Right renal cortex interstitium (tissue), 3 donors: ENCODE measurements at regions not wholly inside any gene's neighbourhood (a gene's known extent, or its start where the extent isn't known, plus 50 kb on each side); places are given as distances from the start of the nearest gene placed in this dataset.

ENCODE experiments used
- DNase-seq, 3 donors: peaks; one replicate each; pipeline ENCODE4 v3.0.0-alpha.2; 2013; ENCODE audit warnings: low read depth in 3 of 3, low spot score in 2 of 3

GRCh38 chr12:123100882-123101281 lies 50.0 kb downstream of the PITPNM2 start:
- DNase-seq: no peak

- no peak for DNase-seq
Observed at GRCh38 chr12:123100450-123100849, 50.4 kb downstream of the PITPNM2 start.

GRCh38 chr12:123099560-123100192 lies 51.2 kb downstream of the PITPNM2 start:
- DNase-seq: no peak

GRCh38 chr12:123098780-123099179 lies 52.1 kb downstream of the PITPNM2 start:
- no peak for DNase-seq

GRCh38 chr12:123097561-123098084 lies 53.3 kb downstream of the PITPNM2 start:
- no peak for DNase-seq

- no peak for DNase-seq
Observed at GRCh38 chr12:123096741-123097140, 54.1 kb downstream of the PITPNM2 start.

GRCh38 chr12:123096182-123096581 lies 54.7 kb downstream of the PITPNM2 start:
- no peak for DNase-seq

- DNase-seq: no peak
Observed at GRCh38 chr12:123095078-123095881, 55.6 kb downstream of the PITPNM2 start.

- peak in 1 of 3 donors; percentile 59 for DNase-seq
Observed at GRCh38 chr12:123094349-123095077, 56.4 kb downstream of the PITPNM2 start.

GRCh38 chr12:123092866-123093265 lies 58.0 kb downstream of the PITPNM2 start:
- DNase-seq: no peak

GRCh38 chr12:123091230-123092150 lies 59.4 kb downstream of the PITPNM2 start:
- DNase-seq: no peak

- no peak for DNase-seq
Observed at GRCh38 chr12:123089631-123090353, 61.1 kb downstream of the PITPNM2 start.

- no peak for DNase-seq
Observed at GRCh38 chr12:123089140-123089539, 61.8 kb downstream of the PITPNM2 start.

GRCh38 chr12:123085730-123086487 lies 65.0 kb downstream of the PITPNM2 start:
- DNase-seq: no peak

GRCh38 chr12:123085066-123085465 lies 65.8 kb downstream of the PITPNM2 start:
- no peak for DNase-seq

GRCh38 chr12:123083661-123084571 lies 67.0 kb downstream of the PITPNM2 start:
- DNase-seq: no peak

- DNase-seq: no peak
Observed at GRCh38 chr12:123080634-123081033, 70.3 kb downstream of the PITPNM2 start.
